ENCODE measurements at regions not wholly inside any gene's neighbourhood (a gene's known extent, or its start where the extent isn't known, plus 50 kb on each side); places are given as distances from the start of the nearest gene placed in this dataset.

- no peak overlapping the region for H3K4me3 ChIP-seq (ENCODE audit: insufficient read depth in 1 of 2, low read depth in 1 of 2, low read length in 2 of 2)
- WGBS = 72% methylated on average over 11 of the region's 11 CpGs
- H3K27ac ChIP-seq (ENCODE audit: low read length, poor library complexity, severe bottlenecking) = no peak overlapping the region
Observed at GRCh38 chr1:25168193-25169071, 63.9 kb downstream of the SYF2 start.

GRCh38 chr1:25167269-25168192 is 64.8 kb downstream of the SYF2 start:
- Histone ChIP-seq H3K4me2 (ENCODE audit: low read length, poor library complexity, severe bottlenecking) (no peak overlapping the region), H2BK12ac (ENCODE audit: low read length in 2 of 2) (no peak overlapping the region), H3K9me3 (ENCODE audit: control insufficient read depth, low read length) (no peaks in the 10 kb centered on the region), H3K36me3 (ENCODE audit: control insufficient read depth in 1 of 2, insufficient read depth in 2 of 2, low read depth in 1 of 2, low read length in 2 of 2) (no peaks in the 10 kb centered on the region), H3K9ac (ENCODE audit: low read length) (no peak overlapping the region), H3K27ac (ENCODE audit: low read length, poor library complexity, severe bottlenecking) (no peak overlapping the region), H3K18ac (ENCODE audit: low read depth in 1 of 2, low read length in 2 of 2) (no peak overlapping the region), H3K4me3 (ENCODE audit: insufficient read depth in 1 of 2, low read depth in 1 of 2, low read length in 2 of 2) (no peak overlapping the region), H3K23ac (ENCODE audit: low read length in 2 of 2) (peak overlapping the region in 1 of 2 experiments; percentile 27), H2AFZ (ENCODE audit: low read depth, low read length) (no peak overlapping the region), H3K4ac (ENCODE audit: low read depth in 1 of 2, low read length in 2 of 2) (no peak overlapping the region), H3K14ac (ENCODE audit: low read length in 2 of 2) (peak overlapping the region in 1 of 2 experiments; percentile 53), H2AK5ac (ENCODE audit: low read length, severe bottlenecking) (no peak overlapping the region), H2BK120ac (ENCODE audit: low read depth, low read length) (no peak overlapping the region), H3K27me3 (ENCODE audit: control insufficient read depth in 1 of 2, insufficient read depth in 1 of 2, low read length in 2 of 2) (peaks cover 14 to 28% of the 10 kb centered on the region in 2 experiments), H4K8ac (ENCODE audit: low read length) (no peak overlapping the region), H3K4me1 (ENCODE audit: control insufficient read depth, insufficient read depth, low read depth, low read length) (peaks cover 5% of the 10 kb centered on the region), H4K91ac (ENCODE audit: low read length) (no peak overlapping the region), H3K79me1 (replicated peaks; ENCODE audit: low read length, poor library complexity, severe bottlenecking) (no peaks in the 10 kb centered on the region), H2BK15ac (ENCODE audit: low read depth, poor library complexity, severe bottlenecking) (no peak overlapping the region), H2BK5ac (ENCODE audit: low read depth, low read length, poor library complexity, severe bottlenecking) (no peak overlapping the region)
- no peak for DNase-seq
- 59% methylated on average over 16 of the region's 17 CpGs for WGBS

More at GRCh38 chr1:25168193-25169071, 63.9 kb downstream of the SYF2 start:
- peaks cover 12 to 28% of the 10 kb centered on the region in 2 experiments for H3K27me3 ChIP-seq (ENCODE audit: control insufficient read depth in 1 of 2, insufficient read depth in 1 of 2, low read length in 2 of 2)
- no peak overlapping the region for H3K4me2 ChIP-seq (ENCODE audit: low read length, poor library complexity, severe bottlenecking)
- H2BK5ac ChIP-seq (ENCODE audit: low read depth, low read length, poor library complexity, severe bottlenecking) = no peak overlapping the region
- H4K8ac ChIP-seq (ENCODE audit: low read length) = no peak overlapping the region
- no peak overlapping the region for H3K14ac ChIP-seq (ENCODE audit: low read length in 2 of 2)
- H2BK15ac ChIP-seq (ENCODE audit: low read depth, poor library complexity, severe bottlenecking) = no peak overlapping the region
- no peak overlapping the region for H2AK5ac ChIP-seq (ENCODE audit: low read length, severe bottlenecking)
- no peaks in the 10 kb centered on the region for H3K79me1 ChIP-seq (replicated peaks; ENCODE audit: low read length, poor library complexity, severe bottlenecking)
- no peak overlapping the region for H4K91ac ChIP-seq (ENCODE audit: low read length)
- no peak overlapping the region for H3K23ac ChIP-seq (ENCODE audit: low read length in 2 of 2)
- H3K4me1 ChIP-seq (ENCODE audit: control insufficient read depth, insufficient read depth, low read depth, low read length) = peaks cover 5% of the 10 kb centered on the region
- DNase-seq = no peak
- no peak overlapping the region for H2BK120ac ChIP-seq (ENCODE audit: low read depth, low read length)
- no peaks in the 10 kb centered on the region for H3K36me3 ChIP-seq (ENCODE audit: control insufficient read depth in 1 of 2, insufficient read depth in 2 of 2, low read depth in 1 of 2, low read length in 2 of 2)
- H3K4ac ChIP-seq (ENCODE audit: low read depth in 1 of 2, low read length in 2 of 2) = no peak overlapping the region
- H3K9me3 ChIP-seq (ENCODE audit: control insufficient read depth, low read length) = no peaks in the 10 kb centered on the region
- no peak overlapping the region for H2AFZ ChIP-seq (ENCODE audit: low read depth, low read length)
- H3K9ac ChIP-seq (ENCODE audit: low read length) = no peak overlapping the region
- H3K18ac ChIP-seq (ENCODE audit: low read depth in 1 of 2, low read length in 2 of 2) = no peak overlapping the region
- no peak overlapping the region for H2BK12ac ChIP-seq (ENCODE audit: low read length in 2 of 2)

- Histone ChIP-seq H3K4me3 (ENCODE audit: insufficient read depth in 1 of 2, low read depth in 1 of 2, low read length in 2 of 2) (no peak overlapping the region), H2BK15ac (ENCODE audit: low read depth, poor library complexity, severe bottlenecking) (no peak overlapping the region), H3K27me3 (ENCODE audit: control insufficient read depth in 1 of 2, insufficient read depth in 1 of 2, low read length in 2 of 2) (peaks cover 14 to 25% of the 10 kb centered on the region in 2 experiments), H3K9me3 (ENCODE audit: control insufficient read depth, low read length) (no peaks in the 10 kb centered on the region), H3K4me1 (ENCODE audit: control insufficient read depth, insufficient read depth, low read depth, low read length) (peaks cover 5% of the 10 kb centered on the region), H3K18ac (ENCODE audit: low read depth in 1 of 2, low read length in 2 of 2) (no peak overlapping the region), H3K4ac (ENCODE audit: low read depth in 1 of 2, low read length in 2 of 2) (no peak overlapping the region), H2BK5ac (ENCODE audit: low read depth, low read length, poor library complexity, severe bottlenecking) (no peak overlapping the region), H3K4me2 (ENCODE audit: low read length, poor library complexity, severe bottlenecking) (no peak overlapping the region), H2AK5ac (ENCODE audit: low read length, severe bottlenecking) (no peak overlapping the region), H2BK12ac (ENCODE audit: low read length in 2 of 2) (no peak overlapping the region), H3K27ac (ENCODE audit: low read length, poor library complexity, severe bottlenecking) (no peak overlapping the region), H3K9ac (ENCODE audit: low read length) (no peak overlapping the region), H3K79me1 (replicated peaks; ENCODE audit: low read length, poor library complexity, severe bottlenecking) (no peaks in the 10 kb centered on the region), H4K91ac (ENCODE audit: low read length) (no peak overlapping the region), H2BK120ac (ENCODE audit: low read depth, low read length) (no peak overlapping the region), H3K23ac (ENCODE audit: low read length in 2 of 2) (no peak overlapping the region), H2AFZ (ENCODE audit: low read depth, low read length) (no peak overlapping the region), H4K8ac (ENCODE audit: low read length) (no peak overlapping the region), H3K14ac (ENCODE audit: low read length in 2 of 2) (no peak overlapping the region), H3K36me3 (ENCODE audit: control insufficient read depth in 1 of 2, insufficient read depth in 2 of 2, low read depth in 1 of 2, low read length in 2 of 2) (no peaks in the 10 kb centered on the region)
- WGBS = 100% methylated on average over 1 of the region's 4 CpGs
- no peak for DNase-seq
Observed at GRCh38 chr1:25166847-25167246, 65.5 kb downstream of the SYF2 start.

- Histone ChIP-seq H3K4me2 (ENCODE audit: low read length, poor library complexity, severe bottlenecking) (no peak overlapping the region), H3K36me3 (ENCODE audit: control insufficient read depth in 1 of 2, insufficient read depth in 2 of 2, low read depth in 1 of 2, low read length in 2 of 2) (no peaks in the 10 kb centered on the region), H4K91ac (ENCODE audit: low read length) (no peak overlapping the region), H3K4me3 (ENCODE audit: insufficient read depth in 1 of 2, low read depth in 1 of 2, low read length in 2 of 2) (no peak overlapping the region), H2AFZ (ENCODE audit: low read depth, low read length) (no peak overlapping the region), H2BK12ac (ENCODE audit: low read length in 2 of 2) (no peak overlapping the region), H3K23ac (ENCODE audit: low read length in 2 of 2) (peak overlapping the region in 1 of 2 experiments; percentile 56), H3K4me1 (ENCODE audit: control insufficient read depth, insufficient read depth, low read depth, low read length) (peaks cover 5% of the 10 kb centered on the region), H3K9ac (ENCODE audit: low read length) (no peak overlapping the region), H4K8ac (ENCODE audit: low read length) (no peak overlapping the region), H3K27me3 (ENCODE audit: control insufficient read depth in 1 of 2, insufficient read depth in 1 of 2, low read length in 2 of 2) (peaks cover 25 to 34% of the 10 kb centered on the region in 2 experiments), H2AK5ac (ENCODE audit: low read length, severe bottlenecking) (no peak overlapping the region), H3K18ac (ENCODE audit: low read depth in 1 of 2, low read length in 2 of 2) (no peak overlapping the region), H3K79me1 (replicated peaks; ENCODE audit: low read length, poor library complexity, severe bottlenecking) (no peaks in the 10 kb centered on the region), H2BK5ac (ENCODE audit: low read depth, low read length, poor library complexity, severe bottlenecking) (no peak overlapping the region), H3K9me3 (ENCODE audit: control insufficient read depth, low read length) (no peaks in the 10 kb centered on the region), H3K4ac (ENCODE audit: low read depth in 1 of 2, low read length in 2 of 2) (no peak overlapping the region), H2BK120ac (ENCODE audit: low read depth, low read length) (no peak overlapping the region), H2BK15ac (ENCODE audit: low read depth, poor library complexity, severe bottlenecking) (no peak overlapping the region), H3K27ac (ENCODE audit: low read length, poor library complexity, severe bottlenecking) (no peak overlapping the region), H3K14ac (ENCODE audit: low read length in 2 of 2) (no peak overlapping the region)
- 93% methylated on average over 2 of the region's 2 CpGs for WGBS
- DNase-seq = no peak
Observed at GRCh38 chr1:25163986-25164385, 68.3 kb downstream of the SYF2 start.

Data from mesenchymal stem cell (in vitro differentiated cells and primary cell).